ENCODE measurements at regions not wholly inside any gene's neighbourhood (a gene's known extent, or its start where the extent isn't known, plus 50 kb on each side); places are given as distances from the start of the nearest gene placed in this dataset.

- H3K4me3 ChIP-seq (ENCODE audit: low read depth, low read length): no peak overlapping the region
- DNase-seq (ENCODE audit: low read depth): peak; percentile 37
- TF ChIP-seq MYC (IDR thresholded peaks at IDR 0.05; ENCODE audit: low read depth, low read length) (no peak), CTCF (IDR thresholded peaks at IDR 0.05; ENCODE audit: low read depth, low read length) (no peak), MAX (IDR thresholded peaks at IDR 0.05; ENCODE audit: low read depth, low read length) (no peak), POLR2A (IDR thresholded peaks at IDR 0.05; ENCODE audit: extremely low read depth, insufficient read length) (no peak)
Observed at GRCh38 chr14:99004112-99004511, 267.9 kb downstream of the BCL11B start.

GRCh38 chr14:99006276-99006675 is 265.7 kb downstream of the BCL11B start:
- DNase-seq (ENCODE audit: low read depth): no peak
- no peak overlapping the region for H3K4me3 ChIP-seq (ENCODE audit: low read depth, low read length)
- TF ChIP-seq MAX (IDR thresholded peaks at IDR 0.05; ENCODE audit: low read depth, low read length): no peak
- no peak for TF ChIP-seq POLR2A (IDR thresholded peaks at IDR 0.05; ENCODE audit: extremely low read depth, insufficient read length)
- no peak for TF ChIP-seq CTCF (IDR thresholded peaks at IDR 0.05; ENCODE audit: low read depth, low read length)
- no peak for TF ChIP-seq MYC (IDR thresholded peaks at IDR 0.05; ENCODE audit: low read depth, low read length)

- no peak overlapping the region for H3K4me3 ChIP-seq (ENCODE audit: low read depth, low read length)
- no peak for DNase-seq (ENCODE audit: low read depth)
- no peak for TF ChIP-seq POLR2A (IDR thresholded peaks at IDR 0.05; ENCODE audit: extremely low read depth, insufficient read length)
- TF ChIP-seq MAX (IDR thresholded peaks at IDR 0.05; ENCODE audit: low read depth, low read length): no peak
Observed at GRCh38 chr14:99007795-99008194, 264.2 kb downstream of the BCL11B start.

GRCh38 chr14:99009871-99010270 is 262.1 kb downstream of the BCL11B start:
- no peak for DNase-seq (ENCODE audit: low read depth)
- TF ChIP-seq POLR2A (IDR thresholded peaks at IDR 0.05; ENCODE audit: extremely low read depth, insufficient read length) (no peak), MYC (IDR thresholded peaks at IDR 0.05; ENCODE audit: low read depth, low read length) (no peak), CTCF (IDR thresholded peaks at IDR 0.05; ENCODE audit: low read depth, low read length) (no peak), MAX (IDR thresholded peaks at IDR 0.05; ENCODE audit: low read depth, low read length) (no peak)

GRCh38 chr14:99011385-99011784 is 260.6 kb downstream of the BCL11B start:
- no peak overlapping the region for H3K4me3 ChIP-seq (ENCODE audit: low read depth, low read length)
- DNase-seq (ENCODE audit: low read depth): no peak
- no peak for TF ChIP-seq CTCF (IDR thresholded peaks at IDR 0.05; ENCODE audit: low read depth, low read length)
- TF ChIP-seq POLR2A (IDR thresholded peaks at IDR 0.05; ENCODE audit: extremely low read depth, insufficient read length): no peak
- no peak for TF ChIP-seq MYC (IDR thresholded peaks at IDR 0.05; ENCODE audit: low read depth, low read length)
- TF ChIP-seq MAX (IDR thresholded peaks at IDR 0.05; ENCODE audit: low read depth, low read length): no peak

More at GRCh38 chr14:99009871-99010270, 262.1 kb downstream of the BCL11B start:
- H3K4me3 ChIP-seq (ENCODE audit: low read depth, low read length): no peak overlapping the region

- no peak for TF ChIP-seq MAX (IDR thresholded peaks at IDR 0.05; ENCODE audit: low read depth, low read length)
Observed at GRCh38 chr14:99012703-99013102, 259.3 kb downstream of the BCL11B start.

GRCh38 chr14:99015833-99016232 is 256.2 kb downstream of the BCL11B start:
- DNase-seq (ENCODE audit: low read depth): no peak
- TF ChIP-seq POLR2A (IDR thresholded peaks at IDR 0.05; ENCODE audit: extremely low read depth, insufficient read length) (no peak), CTCF (IDR thresholded peaks at IDR 0.05; ENCODE audit: low read depth, low read length) (no peak), MYC (IDR thresholded peaks at IDR 0.05; ENCODE audit: low read depth, low read length) (no peak), MAX (IDR thresholded peaks at IDR 0.05; ENCODE audit: low read depth, low read length) (no peak)
- no peak overlapping the region for H3K4me3 ChIP-seq (ENCODE audit: low read depth, low read length)

More at GRCh38 chr14:99012703-99013102, 259.3 kb downstream of the BCL11B start:
- no peak overlapping the region for H3K4me3 ChIP-seq (ENCODE audit: low read depth, low read length)
- no peak for DNase-seq (ENCODE audit: low read depth)

Measured in NB4 (cell line).